GM23338 (cell line): ENCODE measurements at regions not wholly inside any gene's neighbourhood (a gene's known extent, or its start where the extent isn't known, plus 50 kb on each side); places are given as distances from the start of the nearest gene placed in this dataset.

ENCODE experiments used
- ATAC-seq: fragments of 200-7000 bp; cut with Tn5 transposase; 3 replicates; pipeline ENCODE4 v1.9.1; 2020
- DNase-seq: peaks from one replicate; pipeline ENCODE4 v3.0.0-alpha.2; 2015; ENCODE audit warnings: low spot score
- H2AFZ ChIP-seq: fragments of 200-600 bp; sonication (generic); 2 replicates; pipeline ENCODE4 v1.8.0; 2016; ENCODE audit warnings: antibody characterized with exemption, mild to moderate bottlenecking, moderate library complexity
- H3F3A ChIP-seq: fragments of 200-600 bp; sonication (generic); replicated peaks from 2 replicates; pipeline ENCODE4 v1.8.0; 2017; ENCODE audit warnings: antibody characterized with exemption, mixed run types, low read depth
- H3K27ac ChIP-seq: fragments of 200-600 bp; sonication (generic); 2 replicates; pipeline ENCODE4 v1.6.1; 2016; ENCODE audit warnings: low read depth
- H3K27me3 ChIP-seq: fragments of 200-600 bp; sonication (generic); 2 replicates; pipeline ENCODE4 v1.8.0; 2016; ENCODE audit warnings: mild to moderate bottlenecking, mixed run types, moderate library complexity; ENCODE audit not compliant: insufficient read depth
- H3K36me3 ChIP-seq: fragments of 200-600 bp; sonication (generic); 2 replicates; pipeline ENCODE4 v1.8.0; 2016; ENCODE audit warnings: mild to moderate bottlenecking; ENCODE audit not compliant: insufficient read depth
- H3K4me1 ChIP-seq: fragments of 200-600 bp; sonication (generic); 2 replicates; pipeline ENCODE4 v1.8.0; 2016; ENCODE audit warnings: mild to moderate bottlenecking, moderate library complexity; ENCODE audit not compliant: insufficient read depth
- H3K4me2 ChIP-seq: fragments of 200-600 bp; sonication (generic); 2 replicates; pipeline ENCODE4 v1.7.1; 2017; ENCODE audit warnings: mixed run types
- H3K4me3 ChIP-seq: fragments of 200-600 bp; sonication (generic); 2 replicates; pipeline ENCODE4 v1.6.1; 2016; ENCODE audit warnings: mixed run types
- H3K79me2 ChIP-seq: fragments of 200-600 bp; sonication (generic); replicated peaks from 2 replicates; pipeline ENCODE4 v1.8.0; 2017; ENCODE audit warnings: mild to moderate bottlenecking; ENCODE audit not compliant: insufficient read depth
- H3K9me2 ChIP-seq: fragments of 200-600 bp; sonication (generic); 2 replicates; pipeline ENCODE4 v1.8.0; 2017; ENCODE audit not compliant: insufficient read depth
- H4K20me1 ChIP-seq: fragments of 200-600 bp; sonication (generic); replicated peaks from 2 replicates; pipeline ENCODE4 v1.8.0; 2017; ENCODE audit warnings: mild to moderate bottlenecking; ENCODE audit not compliant: insufficient read depth
- H3K27ac Mint-ChIP-seq: 2 replicates; pipeline ENCODE4 v1.8.0; 2020; ENCODE audit warnings: inconsistent platforms, mild to moderate bottlenecking, moderate library complexity, mixed read lengths
- H3K27me3 Mint-ChIP-seq: 3 replicates; pipeline ENCODE4 v1.8.0; 2022; ENCODE audit warnings: low read depth, mild to moderate bottlenecking, moderate library complexity, mixed read lengths, inconsistent platforms; ENCODE audit not compliant: insufficient read depth, poor library complexity
- H3K36me3 Mint-ChIP-seq: 3 replicates; pipeline ENCODE4 v1.8.0; 2021; ENCODE audit warnings: low read depth, mild to moderate bottlenecking, inconsistent platforms, moderate library complexity, mixed read lengths
- H3K4me1 Mint-ChIP-seq: 3 replicates; pipeline ENCODE4 v1.8.0; 2020; ENCODE audit warnings: mild to moderate bottlenecking, inconsistent platforms, mixed read lengths
- H3K4me3 Mint-ChIP-seq: 3 replicates; pipeline ENCODE4 v1.8.0; 2021; ENCODE audit warnings: moderate library complexity, mild to moderate bottlenecking, inconsistent platforms, mixed read lengths
- H3K9me3 Mint-ChIP-seq: 3 replicates; pipeline ENCODE4 v1.8.0; 2020; ENCODE audit warnings: moderate library complexity, mild to moderate bottlenecking, inconsistent platforms, mixed read lengths
- CREB1 ChIP-seq: fragments of 250-450 bp; sonication (Bioruptor Pico); IDR thresholded peaks from 2 replicates; pipeline ENCODE4 v1.5.0; 2020; ENCODE audit warnings: low read depth, mild to moderate bottlenecking, moderate library complexity
- EZH2phosphoT487 ChIP-seq: fragments of 200-600 bp; sonication (generic); IDR thresholded peaks from one replicate; pipeline ENCODE4 v1.8.1; 2018; ENCODE audit warnings: antibody characterized with exemption; ENCODE audit not compliant: unreplicated experiment
- JUNB ChIP-seq: IDR thresholded peaks from one replicate; pipeline ENCODE4 v1.6.1; 2016; ENCODE audit warnings: antibody characterized with exemption; ENCODE audit not compliant: unreplicated experiment
- NANOG ChIP-seq: IDR thresholded peaks from 2 replicates; pipeline ENCODE4 v1.6.1; 2016; ENCODE audit warnings: antibody characterized with exemption, borderline replicate concordance
- TF ChIP-seq, protein P1 (sequence below): fragments of 250-450 bp; sonication (Bioruptor Pico); IDR thresholded peaks from 2 replicates; pipeline ENCODE4 v1.5.0; 2020; ENCODE audit warnings: mild to moderate bottlenecking, moderate library complexity
- TF ChIP-seq, protein P2 (sequence below): IDR thresholded peaks from one replicate; pipeline ENCODE4 v1.6.1; 2018; ENCODE audit warnings: antibody characterized with exemption; ENCODE audit not compliant: unreplicated experiment

DNA sequence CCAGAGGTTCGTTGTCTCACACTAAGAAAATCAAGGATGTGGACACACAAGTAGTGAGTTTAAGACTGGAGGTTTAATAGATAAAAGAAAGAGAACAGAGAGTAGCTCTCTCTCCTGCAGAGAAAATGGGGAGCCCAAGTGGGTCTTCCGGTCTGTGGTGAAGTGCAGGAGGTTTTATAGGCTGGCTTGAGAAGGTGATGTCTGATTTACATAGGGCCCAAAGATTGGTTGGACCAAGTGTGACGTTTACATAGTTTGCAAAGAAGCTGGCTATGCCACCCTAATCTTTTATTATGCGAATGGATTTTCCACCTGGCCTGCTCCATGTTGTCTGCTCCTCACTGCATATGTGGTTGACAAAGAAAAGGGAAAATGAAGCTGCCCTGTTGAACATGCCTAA is 430.4 kb upstream of the TRIB2 start (continued):
- no peak for TF ChIP-seq JUNB
- TF ChIP-seq CREB1 (CRISPR knock-in tag) = no peak
- TF ChIP-seq, protein P1, sequence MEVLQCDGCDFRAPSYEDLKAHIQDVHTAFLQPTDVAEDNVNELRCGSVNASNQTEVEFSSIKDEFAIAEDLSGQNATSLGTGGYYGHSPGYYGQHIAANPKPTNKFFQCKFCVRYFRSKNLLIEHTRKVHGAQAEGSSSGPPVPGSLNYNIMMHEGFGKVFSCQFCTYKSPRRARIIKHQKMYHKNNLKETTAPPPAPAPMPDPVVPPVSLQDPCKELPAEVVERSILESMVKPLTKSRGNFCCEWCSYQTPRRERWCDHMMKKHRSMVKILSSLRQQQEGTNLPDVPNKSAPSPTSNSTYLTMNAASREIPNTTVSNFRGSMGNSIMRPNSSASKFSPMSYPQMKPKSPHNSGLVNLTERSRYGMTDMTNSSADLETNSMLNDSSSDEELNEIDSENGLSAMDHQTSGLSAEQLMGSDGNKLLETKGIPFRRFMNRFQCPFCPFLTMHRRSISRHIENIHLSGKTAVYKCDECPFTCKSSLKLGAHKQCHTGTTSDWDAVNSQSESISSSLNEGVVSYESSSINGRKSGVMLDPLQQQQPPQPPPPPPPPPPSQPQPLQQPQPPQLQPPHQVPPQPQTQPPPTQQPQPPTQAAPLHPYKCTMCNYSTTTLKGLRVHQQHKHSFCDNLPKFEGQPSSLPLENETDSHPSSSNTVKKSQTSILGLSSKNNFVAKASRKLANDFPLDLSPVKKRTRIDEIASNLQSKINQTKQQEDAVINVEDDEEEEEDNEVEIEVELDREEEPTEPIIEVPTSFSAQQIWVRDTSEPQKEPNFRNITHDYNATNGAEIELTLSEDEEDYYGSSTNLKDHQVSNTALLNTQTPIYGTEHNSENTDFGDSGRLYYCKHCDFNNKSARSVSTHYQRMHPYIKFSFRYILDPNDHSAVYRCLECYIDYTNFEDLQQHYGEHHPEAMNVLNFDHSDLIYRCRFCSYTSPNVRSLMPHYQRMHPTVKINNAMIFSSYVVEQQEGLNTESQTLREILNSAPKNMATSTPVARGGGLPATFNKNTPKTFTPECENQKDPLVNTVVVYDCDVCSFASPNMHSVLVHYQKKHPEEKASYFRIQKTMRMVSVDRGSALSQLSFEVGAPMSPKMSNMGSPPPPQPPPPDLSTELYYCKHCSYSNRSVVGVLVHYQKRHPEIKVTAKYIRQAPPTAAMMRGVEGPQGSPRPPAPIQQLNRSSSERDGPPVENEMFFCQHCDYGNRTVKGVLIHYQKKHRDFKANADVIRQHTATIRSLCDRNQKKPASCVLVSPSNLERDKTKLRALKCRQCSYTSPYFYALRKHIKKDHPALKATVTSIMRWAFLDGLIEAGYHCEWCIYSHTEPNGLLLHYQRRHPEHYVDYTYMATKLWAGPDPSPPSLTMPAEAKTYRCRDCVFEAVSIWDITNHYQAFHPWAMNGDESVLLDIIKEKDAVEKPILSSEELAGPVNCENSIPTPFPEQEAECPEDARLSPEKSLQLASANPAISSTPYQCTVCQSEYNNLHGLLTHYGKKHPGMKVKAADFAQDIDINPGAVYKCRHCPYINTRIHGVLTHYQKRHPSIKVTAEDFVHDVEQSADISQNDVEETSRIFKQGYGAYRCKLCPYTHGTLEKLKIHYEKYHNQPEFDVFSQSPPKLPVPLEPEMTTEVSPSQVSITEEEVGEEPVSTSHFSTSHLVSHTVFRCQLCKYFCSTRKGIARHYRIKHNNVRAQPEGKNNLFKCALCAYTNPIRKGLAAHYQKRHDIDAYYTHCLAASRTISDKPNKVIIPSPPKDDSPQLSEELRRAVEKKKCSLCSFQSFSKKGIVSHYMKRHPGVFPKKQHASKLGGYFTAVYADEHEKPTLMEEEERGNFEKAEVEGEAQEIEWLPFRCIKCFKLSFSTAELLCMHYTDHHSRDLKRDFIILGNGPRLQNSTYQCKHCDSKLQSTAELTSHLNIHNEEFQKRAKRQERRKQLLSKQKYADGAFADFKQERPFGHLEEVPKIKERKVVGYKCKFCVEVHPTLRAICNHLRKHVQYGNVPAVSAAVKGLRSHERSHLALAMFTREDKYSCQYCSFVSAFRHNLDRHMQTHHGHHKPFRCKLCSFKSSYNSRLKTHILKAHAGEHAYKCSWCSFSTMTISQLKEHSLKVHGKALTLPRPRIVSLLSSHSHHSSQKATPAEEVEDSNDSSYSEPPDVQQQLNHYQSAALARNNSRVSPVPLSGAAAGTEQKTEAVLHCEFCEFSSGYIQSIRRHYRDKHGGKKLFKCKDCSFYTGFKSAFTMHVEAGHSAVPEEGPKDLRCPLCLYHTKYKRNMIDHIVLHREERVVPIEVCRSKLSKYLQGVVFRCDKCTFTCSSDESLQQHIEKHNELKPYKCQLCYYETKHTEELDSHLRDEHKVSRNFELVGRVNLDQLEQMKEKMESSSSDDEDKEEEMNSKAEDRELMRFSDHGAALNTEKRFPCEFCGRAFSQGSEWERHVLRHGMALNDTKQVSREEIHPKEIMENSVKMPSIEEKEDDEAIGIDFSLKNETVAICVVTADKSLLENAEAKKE = no peak
- TF ChIP-seq EZH2phosphoT487 = no peak

DNA sequence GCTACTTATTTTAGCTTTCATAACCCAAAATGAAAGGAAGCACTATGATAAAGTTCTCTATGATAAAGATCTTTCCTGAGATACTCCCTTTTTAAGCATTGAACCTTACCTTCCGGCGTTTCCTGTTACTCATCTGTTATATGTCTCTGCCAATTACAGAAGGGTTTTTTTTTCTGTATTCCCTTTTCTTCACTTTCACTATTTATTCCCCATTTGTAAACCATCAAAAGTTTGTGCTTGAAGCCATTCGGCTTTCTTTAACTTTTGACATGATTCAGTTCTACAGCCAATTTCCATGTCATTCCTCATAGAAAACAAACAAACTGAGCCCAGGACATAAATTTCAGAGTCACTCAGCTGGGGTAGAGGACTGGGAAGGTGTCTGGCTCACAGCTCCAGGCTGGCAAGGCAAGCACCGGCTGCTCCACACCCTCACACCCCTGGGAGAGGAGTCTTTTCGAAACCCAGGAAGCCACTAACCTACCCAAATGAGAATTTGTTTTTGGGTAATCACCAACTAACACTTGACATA is 429.4 kb upstream of the TRIB2 start:
- no peak overlapping the region for H2AFZ ChIP-seq
- H3K27ac ChIP-seq = no peak overlapping the region
- H3K4me3 ChIP-seq = no peak overlapping the region
- Mint-ChIP-seq H3K4me3 (no peak overlapping the region), H3K4me1 (peaks cover 5% of the 10 kb centered on the region), H3K27ac (no peak overlapping the region), H3K9me3 (peaks cover 19% of the 10 kb centered on the region; the same call in 2 of the 3 replicates), H3K36me3 (peaks cover 24% of the 10 kb centered on the region), H3K27me3 (no peaks in the 10 kb centered on the region)
- no peaks in the 10 kb centered on the region for H3K36me3 ChIP-seq
- DNase-seq (no peak), ATAC-seq (no peak)
- no peaks in the 10 kb centered on the region for H4K20me1 ChIP-seq
- H3K27me3 ChIP-seq = no peaks in the 10 kb centered on the region
- no peak overlapping the region for H3K4me2 ChIP-seq
- H3K4me1 ChIP-seq = no peaks in the 10 kb centered on the region
- no peaks in the 10 kb centered on the region for H3K79me2 ChIP-seq
- H3K9me2 ChIP-seq = no peaks in the 10 kb centered on the region
- no peaks in the 10 kb centered on the region for H3F3A ChIP-seq
- TF ChIP-seq, protein P2, sequence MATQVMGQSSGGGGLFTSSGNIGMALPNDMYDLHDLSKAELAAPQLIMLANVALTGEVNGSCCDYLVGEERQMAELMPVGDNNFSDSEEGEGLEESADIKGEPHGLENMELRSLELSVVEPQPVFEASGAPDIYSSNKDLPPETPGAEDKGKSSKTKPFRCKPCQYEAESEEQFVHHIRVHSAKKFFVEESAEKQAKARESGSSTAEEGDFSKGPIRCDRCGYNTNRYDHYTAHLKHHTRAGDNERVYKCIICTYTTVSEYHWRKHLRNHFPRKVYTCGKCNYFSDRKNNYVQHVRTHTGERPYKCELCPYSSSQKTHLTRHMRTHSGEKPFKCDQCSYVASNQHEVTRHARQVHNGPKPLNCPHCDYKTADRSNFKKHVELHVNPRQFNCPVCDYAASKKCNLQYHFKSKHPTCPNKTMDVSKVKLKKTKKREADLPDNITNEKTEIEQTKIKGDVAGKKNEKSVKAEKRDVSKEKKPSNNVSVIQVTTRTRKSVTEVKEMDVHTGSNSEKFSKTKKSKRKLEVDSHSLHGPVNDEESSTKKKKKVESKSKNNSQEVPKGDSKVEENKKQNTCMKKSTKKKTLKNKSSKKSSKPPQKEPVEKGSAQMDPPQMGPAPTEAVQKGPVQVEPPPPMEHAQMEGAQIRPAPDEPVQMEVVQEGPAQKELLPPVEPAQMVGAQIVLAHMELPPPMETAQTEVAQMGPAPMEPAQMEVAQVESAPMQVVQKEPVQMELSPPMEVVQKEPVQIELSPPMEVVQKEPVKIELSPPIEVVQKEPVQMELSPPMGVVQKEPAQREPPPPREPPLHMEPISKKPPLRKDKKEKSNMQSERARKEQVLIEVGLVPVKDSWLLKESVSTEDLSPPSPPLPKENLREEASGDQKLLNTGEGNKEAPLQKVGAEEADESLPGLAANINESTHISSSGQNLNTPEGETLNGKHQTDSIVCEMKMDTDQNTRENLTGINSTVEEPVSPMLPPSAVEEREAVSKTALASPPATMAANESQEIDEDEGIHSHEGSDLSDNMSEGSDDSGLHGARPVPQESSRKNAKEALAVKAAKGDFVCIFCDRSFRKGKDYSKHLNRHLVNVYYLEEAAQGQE = no peak
- TF ChIP-seq NANOG = no peak
- TF ChIP-seq, protein P1 = no peak
